Hypothalamus (tissue), 51 donors: ENCODE measurements at regions not wholly inside any gene's neighbourhood (a gene's known extent, or its start where the extent isn't known, plus 50 kb on each side); places are given as distances from the start of the nearest gene placed in this dataset.
A peak's percentile ranks its signal among the peaks of the same experiment; 100 is the strongest.

Source experiments
- DNase-seq, 51 donors: peaks; one replicate each; lab custom pipeline; 2025; lab: John Stamatoyannopoulos, UW

- peak in 1 of 51 donors; percentile 65 for DNase-seq
Measured at GRCh38 chr2:104431701-104432121, 422.2 kb upstream of the POU3F3 start.

GRCh38 chr2:104432401-104432800 is 421.5 kb upstream of the POU3F3 start:
- peak in 1 of 51 donors; percentile 50 for DNase-seq

GRCh38 chr2:104432991-104433390 is 420.9 kb upstream of the POU3F3 start:
- DNase-seq = peak in 4 of 51 donors; percentile 9 to 82 (median 30)

- DNase-seq = no peak
Measured at GRCh38 chr2:104433657-104434056, 420.3 kb upstream of the POU3F3 start.

- DNase-seq = peak in 23 of 51 donors; percentile 10 to 57 (median 26)
Measured at GRCh38 chr2:104434318-104434792, 419.6 kb upstream of the POU3F3 start.

- peak in 1 of 51 donors; percentile 60 for DNase-seq
Measured at GRCh38 chr2:104434966-104435365, 418.9 kb upstream of the POU3F3 start.

- DNase-seq = no peak
Measured at GRCh38 chr2:104438481-104438880, 415.4 kb upstream of the POU3F3 start.

- DNase-seq = no peak
Measured at GRCh38 chr2:104443145-104443544, 410.8 kb upstream of the POU3F3 start.

- DNase-seq = no peak
Measured at GRCh38 chr2:104444392-104444791, 409.5 kb upstream of the POU3F3 start.

- no peak for DNase-seq
Measured at GRCh38 chr2:104444889-104445288, 409.0 kb upstream of the POU3F3 start.

GRCh38 chr2:104447831-104448434 is 406.0 kb upstream of the POU3F3 start:
- DNase-seq = peak in 1 of 51 donors; percentile 71

GRCh38 chr2:104448661-104449440 is 405.1 kb upstream of the POU3F3 start:
- DNase-seq = peak in 5 of 51 donors; percentile 23 to 72 (median 27)

- DNase-seq = no peak
Measured at GRCh38 chr2:104452558-104452957, 401.4 kb upstream of the POU3F3 start.

GRCh38 chr2:104462731-104463130 is 391.2 kb upstream of the POU3F3 start:
- no peak for DNase-seq

- DNase-seq = no peak
Measured at GRCh38 chr2:104465981-104466380, 387.9 kb upstream of the POU3F3 start.

- peak in 1 of 51 donors; percentile 60 for DNase-seq
Measured at GRCh38 chr2:104468846-104469245, 385.1 kb upstream of the POU3F3 start.

- no peak for DNase-seq
Measured at GRCh38 chr2:104472076-104472475, 381.8 kb upstream of the POU3F3 start.

- DNase-seq = no peak
Measured at GRCh38 chr2:104473546-104473945, 380.4 kb upstream of the POU3F3 start.

- DNase-seq = no peak
Measured at GRCh38 chr2:104474716-104475115, 379.2 kb upstream of the POU3F3 start.

GRCh38 chr2:104476075-104476474 is 377.8 kb upstream of the POU3F3 start:
- peak in 2 of 51 donors; percentile 34 to 81 for DNase-seq

GRCh38 chr2:104476563-104476988 is 377.3 kb upstream of the POU3F3 start:
- DNase-seq = peak in 2 of 51 donors; percentile 45 to 69

GRCh38 chr2:104481341-104481740 is 372.6 kb upstream of the POU3F3 start:
- no peak for DNase-seq
